Panc1 (cell line): ENCODE measurements at regions not wholly inside any gene's neighbourhood (a gene's known extent, or its start where the extent isn't known, plus 50 kb on each side); places are given as distances from the start of the nearest gene placed in this dataset.

Source experiments
- ATAC-seq: fragments of 200-7000 bp; cut with Tn5 transposase; 2 replicates; pipeline ENCODE4 v1.9.1; 2020; ENCODE audit warnings: mild to moderate bottlenecking, moderate library complexity
- BruUV-seq: library from RNA; stranded (reverse); fragments of 400-500 nt; replicated peaks from 2 replicates; lab custom pipeline; 2021; lab: Mats Ljungman, UMichigan
- CTCF ChIA-PET: fragments of 300-600 bp; sonication (Branson Sonifier 250); formaldehyde crosslinking; loops from one replicate; lab custom pipeline; 2022; ENCODE audit warnings: antibody characterized with exemption; lab: Charles Lee
- POLR2A ChIA-PET: fragments of 300-600 bp; sonication (Branson Sonifier 250); formaldehyde crosslinking; loops from one replicate; lab custom pipeline; 2022; ENCODE audit warnings: antibody characterized with exemption; lab: Charles Lee
- DNase-seq: peaks from one replicate; pipeline ENCODE4 v3.0.0-alpha.2; 2010; ENCODE audit warnings: low read depth, low spot score
- H3K27ac ChIP-seq: 2 replicates; pipeline ENCODE4 v1.5.1; 2011; ENCODE audit warnings: mild to moderate bottlenecking, low read length, inconsistent platforms
- H3K27me3 ChIP-seq: fragments of 200-500 bp; sonication (Bioruptor generic); 2 replicates; pipeline ENCODE4 v1.6.0; 2014; ENCODE audit warnings: low read length, inconsistent platforms; ENCODE audit not compliant: control insufficient read depth, insufficient read depth
- H3K36me3 ChIP-seq: fragments of 200-500 bp; sonication (Bioruptor generic); 2 replicates; pipeline ENCODE4 v1.5.1; 2014; ENCODE audit warnings: inconsistent platforms, mild to moderate bottlenecking, low read length, moderate library complexity; ENCODE audit not compliant: control insufficient read depth, insufficient read depth
- H3K4me1 ChIP-seq: 2 replicates; pipeline ENCODE4 v1.5.1; 2011; ENCODE audit warnings: inconsistent platforms, mild to moderate bottlenecking, low read length, moderate library complexity; ENCODE audit not compliant: control insufficient read depth, insufficient read depth
- H3K4me3 ChIP-seq, 2 experiments: 2 replicates each; pipeline ENCODE4 v1.5.1; 2011 to 2012; ENCODE audit warnings: low read depth in 2 of 2, low read length in 2 of 2, mild to moderate bottlenecking in 2 of 2, inconsistent platforms in 1 of 2, moderate library complexity in 1 of 2
- H3K9me3 ChIP-seq: fragments of 200-500 bp; sonication (Bioruptor generic); 2 replicates; pipeline ENCODE4 v1.5.1; 2014; ENCODE audit warnings: low read depth, mild to moderate bottlenecking, inconsistent platforms, low read length, moderate library complexity; ENCODE audit not compliant: control insufficient read depth, insufficient read depth
- CTCF ChIP-seq: fragments of 450-650 bp; IDR thresholded peaks from 2 replicates; pipeline ENCODE4 v1.5.1; 2017; ENCODE audit warnings: mild to moderate bottlenecking
- POLR2AphosphoS5 ChIP-seq: IDR thresholded peaks from 2 replicates; pipeline ENCODE4 v1.6.1; 2012; ENCODE audit warnings: mild to moderate bottlenecking, low read depth, low read length, moderate library complexity
- REST ChIP-seq, 2 experiments: IDR thresholded peaks; 2 replicates each; pipeline ENCODE4 v1.6.1; 2011 to 2012; ENCODE audit warnings: low read depth in 2 of 2, control low read depth in 1 of 2, low read length in 1 of 2, mild to moderate bottlenecking in 1 of 2, moderate library complexity in 1 of 2; ENCODE audit not compliant: insufficient read depth in 1 of 2
- SIN3A ChIP-seq: IDR thresholded peaks from 2 replicates; pipeline ENCODE4 v1.6.1; 2012; ENCODE audit warnings: low read depth, mild to moderate bottlenecking, low read length, moderate library complexity, borderline replicate concordance; ENCODE audit not compliant: insufficient read depth
- TCF7L2 ChIP-seq: IDR thresholded peaks from 2 replicates; pipeline ENCODE4 v1.6.1; 2011; ENCODE audit warnings: mild to moderate bottlenecking, low read depth, low read length, inconsistent platforms
- in situ Hi-C: cut with HindIII; loops from 2 replicates; pipeline ENCODE4 v1.10.0; 2016; ENCODE audit warnings: low sequenced_read_pairs, low pct_unique_long_range_greater_than_20kb
- intact Hi-C: fragments of 100-400 bp; cut with micrococcal nuclease; formaldehyde crosslinking; loops from one replicate; pipeline ENCODE4 v1.10.0; 2022; ENCODE audit not compliant: unreplicated experiment

- CTCF ChIA-PET: no interaction called here
- Histone ChIP-seq H3K27ac (peak overlapping the region; percentile 17; the same call in 1 of the 2 replicates), H3K9me3 (peaks cover 10% of the 10 kb centered on the region; the same call in 1 of the 2 replicates), H3K4me3 (no peak overlapping the region), H3K36me3 (no peaks in the 10 kb centered on the region), H3K27me3 (no peaks in the 10 kb centered on the region), H3K4me1 (no peaks in the 10 kb centered on the region; the same call in 1 of the 2 replicates)
- BruUV-seq: no TSS peak
- ATAC-seq (no peak), DNase-seq (no peak)
- TF ChIP-seq TCF7L2 (no peak), CTCF (no peak), SIN3A (no peak), POLR2AphosphoS5 (no peak), REST (IDR thresholded peaks at IDR 0.05; ENCODE audit: insufficient read depth in 1 of 2, low read depth in 2 of 2, low read length in 1 of 2) (no peak)
- in situ Hi-C loops: no loop called here
- POLR2A ChIA-PET: no interaction called here
- intact Hi-C loops: loop anchor here (5.0 to 10.0 kb wide), 3 partner anchors 252 to 420 kb away; no protein-coding TSS in a partner anchor
Measured at GRCh38 chr2:237152361-237152760, 66.7 kb downstream of the COPS8 start.

- ChIA-PET POLR2A (no interaction called here), CTCF (no interaction called here)
- H3K27me3 ChIP-seq: no peaks in the 10 kb centered on the region
- no peaks in the 10 kb centered on the region; the same call in 1 of the 2 replicates for H3K4me1 ChIP-seq
- ATAC-seq: no peak
- no peak for TF ChIP-seq CTCF
- TF ChIP-seq TCF7L2: no peak
- no peak for TF ChIP-seq REST (IDR thresholded peaks at IDR 0.05; ENCODE audit: insufficient read depth in 1 of 2, low read depth in 2 of 2, low read length in 1 of 2)
- TF ChIP-seq POLR2AphosphoS5: no peak
- TF ChIP-seq SIN3A: no peak
- H3K4me3 ChIP-seq: no peak overlapping the region
- no peak for DNase-seq
- intact Hi-C loops: loop anchor here (5.0 to 10.0 kb wide), 3 partner anchors 252 to 419 kb away; no protein-coding TSS in a partner anchor
- H3K36me3 ChIP-seq: no peaks in the 10 kb centered on the region
- peak overlapping the region; percentile 55; the same call in 1 of the 2 replicates for H3K27ac ChIP-seq
- in situ Hi-C loops: no loop called here
- BruUV-seq: no TSS peak
- H3K9me3 ChIP-seq: peaks cover 2% of the 10 kb centered on the region; the same call in 1 of the 2 replicates
Measured at GRCh38 chr2:237153181-237153580, 67.5 kb downstream of the COPS8 start.
